Astrocyte (in vitro differentiated cells and primary cell): ENCODE measurements at regions not wholly inside any gene's neighbourhood (a gene's known extent, or its start where the extent isn't known, plus 50 kb on each side); places are given as distances from the start of the nearest gene placed in this dataset.

Source experiments
- DNase-seq: peaks from one replicate; pipeline ENCODE4 v3.0.0-alpha.2; 2010; ENCODE audit warnings: low read depth
- FAIRE-seq: peaks from 2 replicates; lab custom pipeline; 2011; peaks lifted over from hg19 to GRCh38; lab: Jason Lieb, UNC
- H2AFZ ChIP-seq: 2 replicates; pipeline ENCODE4 v1.6.0; 2012; ENCODE audit warnings: low read depth, low read length, inconsistent platforms
- H3K27ac ChIP-seq: 2 replicates; pipeline ENCODE4 v1.5.1; 2011; ENCODE audit warnings: low read depth, low read length, inconsistent platforms
- H3K27me3 ChIP-seq: 2 replicates; pipeline ENCODE4 v1.6.0; 2011; ENCODE audit warnings: low read length, inconsistent platforms; ENCODE audit not compliant: insufficient read depth
- H3K36me3 ChIP-seq: 2 replicates; pipeline ENCODE4 v1.5.1; 2011; ENCODE audit warnings: low read length, inconsistent platforms; ENCODE audit not compliant: insufficient read depth
- H3K4me1 ChIP-seq: 2 replicates; pipeline ENCODE4 v1.5.1; 2011; ENCODE audit warnings: low read length, inconsistent platforms; ENCODE audit not compliant: insufficient read depth
- H3K4me2 ChIP-seq: 2 replicates; pipeline ENCODE4 v1.6.0; 2012; ENCODE audit warnings: low read length, inconsistent platforms
- H3K4me3 ChIP-seq: 2 replicates; pipeline ENCODE4 v1.5.1; 2011; ENCODE audit warnings: low read depth, mild to moderate bottlenecking, low read length, inconsistent platforms; ENCODE audit not compliant: insufficient read depth
- H3K79me2 ChIP-seq: 2 replicates; pipeline ENCODE4 v1.6.0; 2012; ENCODE audit warnings: mild to moderate bottlenecking, low read length, inconsistent platforms; ENCODE audit not compliant: insufficient read depth
- H3K9ac ChIP-seq: 2 replicates; pipeline ENCODE4 v1.6.0; 2012; ENCODE audit warnings: mild to moderate bottlenecking, low read length, inconsistent platforms
- H3K9me3 ChIP-seq: 2 replicates; pipeline ENCODE4 v1.5.1; 2012; ENCODE audit warnings: low read depth, mild to moderate bottlenecking, low read length, inconsistent platforms; ENCODE audit not compliant: insufficient read depth
- H4K20me1 ChIP-seq: 2 replicates; pipeline ENCODE4 v1.6.0; 2012; ENCODE audit warnings: low read length, inconsistent platforms; ENCODE audit not compliant: insufficient read depth
- H3K27ac Mint-ChIP-seq: one replicate; pipeline ENCODE4 v1.8.0; 2021; ENCODE audit warnings: mild to moderate bottlenecking, mixed read lengths; ENCODE audit not compliant: unreplicated experiment
- H3K27me3 Mint-ChIP-seq: one replicate; pipeline ENCODE4 v1.8.0; 2021; ENCODE audit warnings: low read depth, mixed read lengths; ENCODE audit not compliant: unreplicated experiment
- H3K36me3 Mint-ChIP-seq: one replicate; pipeline ENCODE4 v1.8.0; 2021; ENCODE audit warnings: low read depth, mixed read lengths; ENCODE audit not compliant: unreplicated experiment
- H3K4me1 Mint-ChIP-seq: one replicate; pipeline ENCODE4 v1.8.0; 2021; ENCODE audit warnings: low read depth, mixed read lengths; ENCODE audit not compliant: unreplicated experiment
- H3K4me3 Mint-ChIP-seq: one replicate; pipeline ENCODE4 v1.8.0; 2021; ENCODE audit warnings: mild to moderate bottlenecking, moderate library complexity, mixed read lengths; ENCODE audit not compliant: unreplicated experiment
- H3K9me3 Mint-ChIP-seq: one replicate; pipeline ENCODE4 v1.8.0; 2021; ENCODE audit warnings: mild to moderate bottlenecking, mixed read lengths; ENCODE audit not compliant: unreplicated experiment
- CTCF ChIP-seq: IDR thresholded peaks from 2 replicates; pipeline ENCODE4 v1.5.1; 2011; ENCODE audit warnings: low read depth, mild to moderate bottlenecking, inconsistent platforms, low read length, moderate library complexity; ENCODE audit not compliant: insufficient read depth
- EZH2 ChIP-seq: IDR thresholded peaks from 2 replicates; pipeline ENCODE4 v1.6.1; 2012; ENCODE audit warnings: mild to moderate bottlenecking, low read length, inconsistent platforms; ENCODE audit not compliant: insufficient read depth

DNA sequence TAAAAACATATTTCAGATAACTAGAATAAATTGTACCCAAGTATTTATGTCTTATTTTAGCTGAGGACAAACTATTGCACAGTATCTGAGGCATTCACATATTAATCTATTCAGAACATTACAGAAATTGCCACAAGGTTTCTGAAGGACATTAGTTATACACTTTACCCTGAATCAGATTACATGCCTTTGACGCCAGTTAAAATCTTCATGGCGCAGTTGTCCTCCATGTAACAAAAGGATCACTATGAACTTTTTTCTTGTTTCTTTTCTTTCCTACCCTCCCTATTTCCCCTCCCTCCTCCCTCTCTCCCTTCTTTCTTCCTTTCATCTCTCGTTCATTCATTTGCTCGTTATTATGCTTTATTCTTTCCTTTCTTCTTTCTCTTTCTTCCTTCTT lies 176.6 kb upstream of the KITLG start:
- H2AFZ ChIP-seq, result no peak overlapping the region
- no peak overlapping the region for H3K27ac ChIP-seq
- no peaks in the 10 kb centered on the region for H3K79me2 ChIP-seq
- Mint-ChIP-seq H3K4me1 (peaks cover 5% of the 10 kb centered on the region), H3K27me3 (no peaks in the 10 kb centered on the region), H3K9me3 (peaks cover 4% of the 10 kb centered on the region), H3K27ac (no peak overlapping the region), H3K4me3 (no peak overlapping the region), H3K36me3 (no peaks in the 10 kb centered on the region)
- no peaks in the 10 kb centered on the region for H4K20me1 ChIP-seq
- H3K9me3 ChIP-seq, result no peaks in the 10 kb centered on the region
- DNase-seq (no peak), FAIRE-seq (no peak)
- H3K4me3 ChIP-seq, result no peak overlapping the region
- no peaks in the 10 kb centered on the region for H3K36me3 ChIP-seq
- H3K9ac ChIP-seq, result no peak overlapping the region
- no peaks in the 10 kb centered on the region for H3K27me3 ChIP-seq
- TF ChIP-seq EZH2 (no peak), CTCF (no peak)
- no peak overlapping the region for H3K4me2 ChIP-seq
- H3K4me1 ChIP-seq, result no peaks in the 10 kb centered on the region

DNA sequence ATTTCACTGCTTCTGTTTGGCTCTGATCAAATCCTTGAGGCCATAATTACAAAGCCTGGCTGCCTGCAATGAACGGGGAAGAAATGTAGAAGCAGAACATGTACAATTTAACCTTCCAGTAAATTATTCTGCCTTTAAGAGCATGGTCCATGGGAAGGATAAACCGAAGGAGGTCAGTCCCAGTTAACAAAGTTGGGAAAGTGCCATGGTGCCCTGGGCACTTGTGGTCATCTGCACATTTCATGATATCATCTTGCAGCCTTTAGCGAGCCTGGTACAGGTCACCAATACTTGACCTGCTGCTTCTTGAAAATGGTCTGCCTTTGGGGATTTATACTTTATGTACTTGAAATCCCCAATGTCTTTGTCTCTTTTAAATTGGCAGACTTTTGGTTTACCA lies 175.9 kb upstream of the KITLG start:
- Histone ChIP-seq H3K9me3 (no peaks in the 10 kb centered on the region), H3K4me1 (no peaks in the 10 kb centered on the region), H4K20me1 (no peaks in the 10 kb centered on the region), H2AFZ (no peak overlapping the region), H3K9ac (no peak overlapping the region), H3K4me2 (no peak overlapping the region), H3K79me2 (no peaks in the 10 kb centered on the region), H3K27ac (no peak overlapping the region), H3K36me3 (no peaks in the 10 kb centered on the region), H3K4me3 (no peak overlapping the region), H3K27me3 (no peaks in the 10 kb centered on the region)
- FAIRE-seq (no peak), DNase-seq (no peak)
- H3K27ac Mint-ChIP-seq, result no peak overlapping the region
- peaks cover 5% of the 10 kb centered on the region for H3K4me1 Mint-ChIP-seq
- H3K4me3 Mint-ChIP-seq, result no peak overlapping the region
- no peaks in the 10 kb centered on the region for H3K36me3 Mint-ChIP-seq
- peaks cover 4% of the 10 kb centered on the region for H3K9me3 Mint-ChIP-seq
- H3K27me3 Mint-ChIP-seq, result no peaks in the 10 kb centered on the region
- no peak for TF ChIP-seq EZH2
- no peak for TF ChIP-seq CTCF

DNA sequence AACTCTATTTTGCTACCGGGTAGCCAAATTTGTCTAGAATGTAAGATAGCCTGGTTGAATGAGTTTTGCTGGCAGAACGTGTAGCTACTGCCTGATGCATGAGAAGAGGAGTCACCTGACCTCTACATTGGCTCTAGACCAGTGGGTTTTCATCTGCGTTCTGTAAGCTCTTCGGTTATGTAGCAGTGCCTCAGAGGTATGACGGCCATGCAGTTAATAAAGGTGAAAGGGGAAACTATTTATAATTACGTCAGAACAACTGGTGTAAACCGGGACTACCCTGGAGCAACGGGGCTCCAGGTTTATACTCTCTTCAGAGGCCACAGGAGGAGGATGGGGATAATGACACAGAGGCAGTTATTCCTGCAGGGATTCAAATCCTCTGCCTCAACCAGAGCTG lies 173.4 kb upstream of the KITLG start:
- Histone ChIP-seq H2AFZ (no peak overlapping the region), H3K4me2 (no peak overlapping the region), H3K79me2 (no peaks in the 10 kb centered on the region), H3K9ac (no peak overlapping the region), H3K4me3 (no peak overlapping the region), H3K27me3 (no peaks in the 10 kb centered on the region), H4K20me1 (no peaks in the 10 kb centered on the region), H3K4me1 (no peaks in the 10 kb centered on the region), H3K9me3 (no peaks in the 10 kb centered on the region), H3K27ac (no peak overlapping the region), H3K36me3 (no peaks in the 10 kb centered on the region)
- no peaks in the 10 kb centered on the region for H3K36me3 Mint-ChIP-seq
- H3K9me3 Mint-ChIP-seq, result no peaks in the 10 kb centered on the region
- FAIRE-seq (no peak), DNase-seq (no peak)
- no peak overlapping the region for H3K4me3 Mint-ChIP-seq
- TF ChIP-seq EZH2, result no peak
- no peak for TF ChIP-seq CTCF
- no peaks in the 10 kb centered on the region for H3K27me3 Mint-ChIP-seq
- H3K4me1 Mint-ChIP-seq, result peaks cover 5% of the 10 kb centered on the region
- H3K27ac Mint-ChIP-seq, result no peak overlapping the region
